H9 (cell line): ENCODE measurements at regions not wholly inside any gene's neighbourhood (a gene's known extent, or its start where the extent isn't known, plus 50 kb on each side); places are given as distances from the start of the nearest gene placed in this dataset.

ENCODE experiments used
- DNase-seq: peaks from one replicate; pipeline ENCODE4 v3.0.0-alpha.2; 2017
- H2AFZ ChIP-seq: one replicate; pipeline ENCODE4 v1.6.1; 2013; ENCODE audit warnings: mild to moderate bottlenecking, low read length, control low read depth, moderate library complexity
- H2AK5ac ChIP-seq: 2 replicates; pipeline ENCODE4 v1.6.1; 2013; ENCODE audit warnings: low read length, control low read depth, mixed read lengths; ENCODE audit not compliant: insufficient read length
- H2BK120ac ChIP-seq: one replicate; pipeline ENCODE4 v1.6.1; 2013; ENCODE audit warnings: low read depth, mild to moderate bottlenecking, low read length, control low read depth, inconsistent platforms; ENCODE audit not compliant: poor library complexity, severe bottlenecking
- H2BK12ac ChIP-seq: 2 replicates; pipeline ENCODE4 v1.6.1; 2013; ENCODE audit warnings: low read length, control low read depth, mixed read lengths, low read depth; ENCODE audit not compliant: insufficient read length
- H2BK15ac ChIP-seq: 2 replicates; pipeline ENCODE4 v1.6.1; 2013; ENCODE audit warnings: low read depth, low read length, control low read depth
- H2BK20ac ChIP-seq: one replicate; pipeline ENCODE4 v1.6.1; 2013; ENCODE audit warnings: low read depth, mild to moderate bottlenecking, low read length, control low read depth, inconsistent platforms; ENCODE audit not compliant: poor library complexity, severe bottlenecking
- H2BK5ac ChIP-seq: 2 replicates; pipeline ENCODE4 v1.6.1; 2013; ENCODE audit warnings: low read length, control low read depth, mixed read lengths; ENCODE audit not compliant: insufficient read length
- H3K14ac ChIP-seq: 2 replicates; pipeline ENCODE4 v1.6.1; 2013; ENCODE audit warnings: low read length, control low read depth; ENCODE audit not compliant: insufficient read depth
- H3K18ac ChIP-seq: 2 replicates; pipeline ENCODE4 v1.6.1; 2013; ENCODE audit warnings: low read depth, mild to moderate bottlenecking, mixed read lengths, low read length, control low read depth; ENCODE audit not compliant: insufficient read length
- H3K23ac ChIP-seq: 2 replicates; pipeline ENCODE4 v1.6.1; 2013; ENCODE audit warnings: low read length, control low read depth, mixed read lengths, low read depth; ENCODE audit not compliant: insufficient read length
- H3K23me2 ChIP-seq: 2 replicates; pipeline ENCODE4 v1.6.1; 2013; ENCODE audit warnings: low read depth, mild to moderate bottlenecking, mixed read lengths, low read length, control low read depth; ENCODE audit not compliant: insufficient read length, poor library complexity, severe bottlenecking
- H3K27ac ChIP-seq: 2 replicates; pipeline ENCODE4 v1.5.1; 2013; ENCODE audit warnings: low read length, control low read depth, mixed read lengths, low read depth; ENCODE audit not compliant: insufficient read length
- H3K27me3 ChIP-seq: 2 replicates; pipeline ENCODE4 v1.6.1; 2013; ENCODE audit warnings: low read length, control low read depth, inconsistent platforms; ENCODE audit not compliant: insufficient read depth
- H3K4ac ChIP-seq: 2 replicates; pipeline ENCODE4 v1.6.1; 2013; ENCODE audit warnings: low read depth, mild to moderate bottlenecking, control low read depth, inconsistent platforms, low read length, moderate library complexity
- H3K4me1 ChIP-seq: 2 replicates; pipeline ENCODE4 v1.6.1; 2013; ENCODE audit warnings: low read length, control low read depth, inconsistent platforms; ENCODE audit not compliant: insufficient read depth
- H3K4me2 ChIP-seq: 2 replicates; pipeline ENCODE4 v1.6.1; 2013; ENCODE audit warnings: low read length, control low read depth, mixed read lengths; ENCODE audit not compliant: insufficient read length, insufficient read depth
- H3K56ac ChIP-seq: 2 replicates; pipeline ENCODE4 v1.6.1; 2013; ENCODE audit warnings: low read depth, mild to moderate bottlenecking, mixed read lengths, low read length, control low read depth; ENCODE audit not compliant: insufficient read length
- H3K79me1 ChIP-seq: 2 replicates; pipeline ENCODE4 v1.6.1; 2013; ENCODE audit warnings: low read depth, mild to moderate bottlenecking, moderate library complexity, low read length, control low read depth, inconsistent platforms; ENCODE audit not compliant: insufficient read depth, poor library complexity, severe bottlenecking
- H3K79me2 ChIP-seq: 2 replicates; pipeline ENCODE4 v1.6.1; 2013; ENCODE audit warnings: low read length, control low read depth, inconsistent platforms; ENCODE audit not compliant: insufficient read depth
- H3K9ac ChIP-seq: 2 replicates; pipeline ENCODE4 v1.6.1; 2013; ENCODE audit warnings: low read length, control low read depth, mixed read lengths; ENCODE audit not compliant: insufficient read length; ENCODE audit errors: extremely low read depth
- H3K9me3 ChIP-seq: one replicate; pipeline ENCODE4 v1.6.1; 2013; ENCODE audit warnings: low read depth, low read length, inconsistent platforms; ENCODE audit not compliant: control insufficient read depth
- H3T11ph ChIP-seq: one replicate; pipeline ENCODE4 v1.6.1; 2013; ENCODE audit warnings: mild to moderate bottlenecking, low read length, control low read depth, inconsistent platforms
- H4K20me1 ChIP-seq: one replicate; pipeline ENCODE4 v1.6.1; 2013; ENCODE audit not compliant: control insufficient read depth, insufficient read length, insufficient read depth
- H4K5ac ChIP-seq: 2 replicates; pipeline ENCODE4 v1.6.1; 2013; ENCODE audit warnings: low read depth, mild to moderate bottlenecking, mixed read lengths, low read length, control low read depth; ENCODE audit not compliant: insufficient read length
- H4K8ac ChIP-seq: replicated peaks from 2 replicates; pipeline ENCODE4 v1.6.1; 2013; ENCODE audit warnings: low read length, control low read depth, mixed read lengths, low read depth; ENCODE audit not compliant: insufficient read length
- H4K91ac ChIP-seq: 2 replicates; pipeline ENCODE4 v1.6.1; 2013; ENCODE audit warnings: low read depth, mild to moderate bottlenecking, moderate library complexity, mixed read lengths, low read length, control low read depth; ENCODE audit not compliant: insufficient read length
- H3K27ac Mint-ChIP-seq, 3 experiments: 2 replicates in 2 of 3; 3 replicates in 1 of 3; pipeline ENCODE4 v1.8.0; 2020 to 2021; ENCODE audit warnings: mixed read lengths in 3 of 3, mild to moderate bottlenecking in 1 of 3, moderate library complexity in 1 of 3
- H3K27me3 Mint-ChIP-seq: 2 replicates; pipeline ENCODE4 v1.8.0; 2021; ENCODE audit warnings: low read depth, mild to moderate bottlenecking, moderate library complexity, mixed read lengths
- H3K36me3 Mint-ChIP-seq, 3 experiments: 2 replicates in 2 of 3; 3 replicates in 1 of 3; pipeline ENCODE4 v1.8.0; 2020 to 2021; ENCODE audit warnings: low read depth in 3 of 3, mixed read lengths in 3 of 3; ENCODE audit not compliant: insufficient read depth in 1 of 3
- H3K4me1 Mint-ChIP-seq, 2 experiments: 2 replicates each; pipeline ENCODE4 v1.8.0; 2020; ENCODE audit warnings: mixed read lengths in 2 of 2
- H3K4me3 Mint-ChIP-seq, 2 experiments: 2 replicates in 1 of 2; 3 replicates in 1 of 2; pipeline ENCODE4 v1.8.0; 2020 to 2021; ENCODE audit warnings: mild to moderate bottlenecking in 2 of 2, mixed read lengths in 2 of 2, moderate library complexity in 1 of 2
- H3K9me3 Mint-ChIP-seq, 2 experiments: 2 replicates in 1 of 2; 3 replicates in 1 of 2; pipeline ENCODE4 v1.8.0; 2020; ENCODE audit warnings: mild to moderate bottlenecking in 2 of 2, mixed read lengths in 2 of 2, moderate library complexity in 1 of 2
- CTCF ChIP-seq: fragments of 200-600 bp; sonication (generic); conservative IDR thresholded peaks from 3 replicates; pipeline ENCODE4 v1.8.0; 2021; ENCODE audit warnings: antibody characterized with exemption, mild to moderate bottlenecking
- WGBS: extraction: QIAGEN DNeasy Blood & Tissue Kit; methylation state at CpG from one replicate; pipeline ENCODE4 v1.1.7; 2013; ENCODE audit warnings: missing lambda C conversion rate, low lambda C conversion rate, mixed read lengths; ENCODE audit not compliant: insufficient read length; ENCODE audit errors: extremely low coverage; 5-methylcytosine and 5-hydroxymethylcytosine counted together

- Histone ChIP-seq H2BK5ac (no peak overlapping the region), H3K4me2 (no peak overlapping the region), H3K23ac (no peak overlapping the region), H4K91ac (no peak overlapping the region), H3K9me3 (no peaks in the 10 kb centered on the region), H3K18ac (no peak overlapping the region), H3K14ac (no peak overlapping the region), H2AFZ (no peak overlapping the region), H3K4ac (no peak overlapping the region), H2BK12ac (no peak overlapping the region), H3K4me1 (no peaks in the 10 kb centered on the region; the same call in 1 of the 2 replicates), H3T11ph (no peak overlapping the region), H2BK15ac (no peak overlapping the region), H3K27ac (no peak overlapping the region), H2AK5ac (no peak overlapping the region), H3K27me3 (no peaks in the 10 kb centered on the region), H4K8ac (no peak overlapping the region), H4K20me1 (no peaks in the 10 kb centered on the region), H4K5ac (no peak overlapping the region), H2BK20ac (no peak overlapping the region), H3K56ac (no peak overlapping the region), H2BK120ac (no peak overlapping the region), H3K79me2 (no peaks in the 10 kb centered on the region), H3K9ac (no peak overlapping the region), H3K23me2 (no peaks in the 10 kb centered on the region), H3K79me1 (no peaks in the 10 kb centered on the region)
- WGBS = no CpG with 5 or more reads among the region's 3 CpGs
- TF ChIP-seq CTCF = no peak
- no peaks in the 10 kb centered on the region for H3K9me3 Mint-ChIP-seq
- H3K27me3 Mint-ChIP-seq = no peaks in the 10 kb centered on the region
- no peaks in the 10 kb centered on the region for H3K4me1 Mint-ChIP-seq
- no peak overlapping the region; a peak in 1 of 7 replicates for H3K27ac Mint-ChIP-seq
- H3K36me3 Mint-ChIP-seq = no peaks in the 10 kb centered on the region
- no peak overlapping the region for H3K4me3 Mint-ChIP-seq
- no peak for DNase-seq
These were observed 346.8 kb upstream of the FMN2 start for GRCh38 chr1:239744851-239745250.
